Mesothelial cell of epicardium (in vitro differentiated cells): ENCODE measurements at regions not wholly inside any gene's neighbourhood (a gene's known extent, or its start where the extent isn't known, plus 50 kb on each side); places are given as distances from the start of the nearest gene placed in this dataset.
"Not testable (repeated sequence)": the region's sequence is repeated elsewhere in the genome, so short reads cannot be mapped to it uniquely, and the experiment has no call there.

Experiments
- DNase-seq, 2 experiments: peaks; one replicate each; pipeline ENCODE4 v3.0.0; 2021; ENCODE audit warnings: low spot score in 2 of 2; ENCODE audit not compliant: unreplicated experiment in 2 of 2
- H3K27ac Mint-ChIP-seq: 2 replicates; pipeline ENCODE4 v1.8.0; 2021; ENCODE audit warnings: mixed read lengths
- H3K27me3 Mint-ChIP-seq: 2 replicates; pipeline ENCODE4 v1.8.0; 2021; ENCODE audit warnings: low read depth, mixed read lengths
- H3K36me3 Mint-ChIP-seq: 2 replicates; pipeline ENCODE4 v1.8.0; 2021; ENCODE audit warnings: mixed read lengths
- H3K4me1 Mint-ChIP-seq: 2 replicates; pipeline ENCODE4 v1.8.0; 2021; ENCODE audit warnings: mixed read lengths
- H3K4me3 Mint-ChIP-seq: 2 replicates; pipeline ENCODE4 v1.8.0; 2021; ENCODE audit warnings: mild to moderate bottlenecking, moderate library complexity, mixed read lengths
- H3K9me3 Mint-ChIP-seq: 2 replicates; pipeline ENCODE4 v1.8.0; 2021; ENCODE audit warnings: mixed read lengths
- CTCF ChIP-seq: fragments of 200-600 bp; sonication (generic); IDR thresholded peaks from one replicate; pipeline ENCODE4 v1.5.0; 2021; ENCODE audit warnings: antibody characterized with exemption; ENCODE audit not compliant: unreplicated experiment

GRCh38 chr7:27000496-27000895 lies 95.3 kb downstream of the HOXA1 start:
- Mint-ChIP-seq H3K9me3 (peaks cover 39% of the 10 kb centered on the region), H3K36me3 (peaks cover 6% of the 10 kb centered on the region), H3K27me3 (no peaks in the 10 kb centered on the region), H3K27ac (no peak overlapping the region), H3K4me3 (no peak overlapping the region), H3K4me1 (peaks cover 2% of the 10 kb centered on the region)
- no peak for TF ChIP-seq CTCF
- no peak for DNase-seq

- H3K36me3 Mint-ChIP-seq, H3K27me3 Mint-ChIP-seq, DNase-seq, H3K4me3 Mint-ChIP-seq, H3K27ac Mint-ChIP-seq: not testable (repeated sequence)
- Mint-ChIP-seq H3K9me3 (peaks cover 31% of the 10 kb centered on the region), H3K4me1 (peaks cover 17% of the 10 kb centered on the region)
These were observed 97.5 kb downstream of the HOXA1 start for GRCh38 chr7:26998284-26998683.

- H3K27me3 Mint-ChIP-seq, result no peaks in the 10 kb centered on the region
These were observed 100.1 kb downstream of the HOXA1 start for GRCh38 chr7:26995666-26996065.

GRCh38 chr7:26993816-26994810 lies 101.7 kb downstream of the HOXA1 start:
- Mint-ChIP-seq H3K27me3 (no peaks in the 10 kb centered on the region), H3K4me1 (peaks cover 32% of the 10 kb centered on the region), H3K9me3 (peaks cover 16% of the 10 kb centered on the region), H3K36me3 (peaks cover 6% of the 10 kb centered on the region), H3K4me3 (no peak overlapping the region), H3K27ac (no peak overlapping the region)
- TF ChIP-seq CTCF, result no peak
- no peak for DNase-seq

More at GRCh38 chr7:26995666-26996065, 100.1 kb downstream of the HOXA1 start:
- Mint-ChIP-seq H3K4me3 (no peak overlapping the region), H3K4me1 (peaks cover 23% of the 10 kb centered on the region), H3K36me3 (peaks cover 6% of the 10 kb centered on the region), H3K27ac (no peak overlapping the region), H3K9me3 (peaks cover 26% of the 10 kb centered on the region)
- DNase-seq, result no peak
- TF ChIP-seq CTCF, result no peak

- Mint-ChIP-seq H3K27me3 (no peaks in the 10 kb centered on the region), H3K9me3 (peaks cover 5% of the 10 kb centered on the region), H3K4me1 (peaks cover 42% of the 10 kb centered on the region), H3K4me3 (no peak overlapping the region), H3K27ac (peak overlapping the region; percentile 53), H3K36me3 (peaks cover 2% of the 10 kb centered on the region)
- no peak for TF ChIP-seq CTCF
- no peak for DNase-seq
These were observed 103.1 kb downstream of the HOXA1 start for GRCh38 chr7:26992670-26993069.

- peaks cover 42% of the 10 kb centered on the region for H3K4me1 Mint-ChIP-seq
- no peak for TF ChIP-seq CTCF
- H3K4me3 Mint-ChIP-seq, result no peak overlapping the region
- no peaks in the 10 kb centered on the region for H3K9me3 Mint-ChIP-seq
- no peak overlapping the region for H3K27ac Mint-ChIP-seq
- no peaks in the 10 kb centered on the region for H3K36me3 Mint-ChIP-seq
- DNase-seq, result no peak
- H3K27me3 Mint-ChIP-seq, result no peaks in the 10 kb centered on the region
These were observed 104.0 kb downstream of the HOXA1 start for GRCh38 chr7:26991796-26992195.
